ENCODE measurements at regions not wholly inside any gene's neighbourhood (a gene's known extent, or its start where the extent isn't known, plus 50 kb on each side); places are given as distances from the start of the nearest gene placed in this dataset.

DNA sequence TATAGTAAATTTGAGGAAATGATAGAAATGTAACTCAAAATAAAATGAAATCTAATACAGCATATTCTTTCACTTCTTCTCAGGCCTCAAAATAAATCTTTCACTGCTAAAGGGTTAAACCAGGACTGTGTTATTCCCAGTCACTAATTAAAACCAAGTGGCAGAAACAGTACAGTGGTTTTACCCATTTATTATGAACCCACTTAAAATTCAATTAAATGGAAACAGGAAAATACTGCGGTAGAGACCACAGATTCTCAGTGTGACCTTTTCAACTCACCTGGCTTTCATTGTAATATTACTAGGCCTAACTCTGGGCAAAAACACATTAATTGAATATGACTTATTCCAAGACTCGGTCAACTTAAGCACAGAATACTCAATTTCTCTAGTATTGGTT, 176.5 kb upstream of the DKK2 start:
- DNase-seq (ENCODE audit: low read depth) = no peak
- H3K4me3 ChIP-seq (ENCODE audit: control insufficient read depth, low read depth, low read length) = no peak overlapping the region
- TF ChIP-seq, protein P1, sequence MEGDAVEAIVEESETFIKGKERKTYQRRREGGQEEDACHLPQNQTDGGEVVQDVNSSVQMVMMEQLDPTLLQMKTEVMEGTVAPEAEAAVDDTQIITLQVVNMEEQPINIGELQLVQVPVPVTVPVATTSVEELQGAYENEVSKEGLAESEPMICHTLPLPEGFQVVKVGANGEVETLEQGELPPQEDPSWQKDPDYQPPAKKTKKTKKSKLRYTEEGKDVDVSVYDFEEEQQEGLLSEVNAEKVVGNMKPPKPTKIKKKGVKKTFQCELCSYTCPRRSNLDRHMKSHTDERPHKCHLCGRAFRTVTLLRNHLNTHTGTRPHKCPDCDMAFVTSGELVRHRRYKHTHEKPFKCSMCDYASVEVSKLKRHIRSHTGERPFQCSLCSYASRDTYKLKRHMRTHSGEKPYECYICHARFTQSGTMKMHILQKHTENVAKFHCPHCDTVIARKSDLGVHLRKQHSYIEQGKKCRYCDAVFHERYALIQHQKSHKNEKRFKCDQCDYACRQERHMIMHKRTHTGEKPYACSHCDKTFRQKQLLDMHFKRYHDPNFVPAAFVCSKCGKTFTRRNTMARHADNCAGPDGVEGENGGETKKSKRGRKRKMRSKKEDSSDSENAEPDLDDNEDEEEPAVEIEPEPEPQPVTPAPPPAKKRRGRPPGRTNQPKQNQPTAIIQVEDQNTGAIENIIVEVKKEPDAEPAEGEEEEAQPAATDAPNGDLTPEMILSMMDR (IDR thresholded peaks at IDR 0.05; ENCODE audit: control insufficient read depth, insufficient read depth, low read depth, low read length, missing control alignments) = no peak

DNA sequence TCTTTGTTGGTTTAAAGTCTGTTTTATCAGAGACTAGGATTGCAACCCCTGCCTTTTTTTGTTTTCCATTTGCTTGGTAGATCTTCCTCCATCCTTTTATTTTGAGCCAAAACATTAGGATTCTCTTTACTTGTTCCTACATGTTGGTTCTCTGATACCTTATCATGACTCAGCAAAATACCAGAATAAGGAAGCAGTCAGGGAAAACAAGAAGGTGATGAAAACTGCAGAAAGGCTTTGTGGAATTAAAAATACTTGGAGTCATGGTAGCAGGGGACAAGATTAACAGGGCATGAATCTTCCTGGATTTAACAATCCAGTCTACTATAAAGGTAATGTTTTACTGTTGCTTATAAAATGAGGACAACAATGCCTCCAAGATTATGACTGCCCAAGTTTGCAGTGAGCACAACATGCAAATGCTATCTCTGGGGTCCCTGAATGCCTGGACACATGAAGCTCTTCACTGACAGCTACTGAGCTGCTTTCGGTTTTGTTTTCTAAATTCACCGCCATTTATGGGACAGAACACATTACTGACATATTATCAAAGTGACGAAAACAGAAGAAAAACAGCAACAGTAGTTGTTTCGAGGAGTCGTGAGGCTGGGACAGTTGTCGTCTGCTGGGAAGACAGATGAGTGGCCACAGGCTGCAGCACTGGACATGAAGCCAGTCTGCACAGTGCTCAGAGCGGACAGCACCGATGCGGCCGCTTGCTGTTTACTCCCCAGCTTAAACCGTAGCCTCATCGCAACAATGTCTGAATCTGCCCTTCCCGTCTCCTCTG, 174.5 kb upstream of the DKK2 start:
- no peak for DNase-seq (ENCODE audit: low read depth)
- no peak overlapping the region for H3K4me3 ChIP-seq (ENCODE audit: control insufficient read depth, low read depth, low read length)
- TF ChIP-seq, protein P1 (IDR thresholded peaks at IDR 0.05; ENCODE audit: control insufficient read depth, insufficient read depth, low read depth, low read length, missing control alignments) = no peak

DNA sequence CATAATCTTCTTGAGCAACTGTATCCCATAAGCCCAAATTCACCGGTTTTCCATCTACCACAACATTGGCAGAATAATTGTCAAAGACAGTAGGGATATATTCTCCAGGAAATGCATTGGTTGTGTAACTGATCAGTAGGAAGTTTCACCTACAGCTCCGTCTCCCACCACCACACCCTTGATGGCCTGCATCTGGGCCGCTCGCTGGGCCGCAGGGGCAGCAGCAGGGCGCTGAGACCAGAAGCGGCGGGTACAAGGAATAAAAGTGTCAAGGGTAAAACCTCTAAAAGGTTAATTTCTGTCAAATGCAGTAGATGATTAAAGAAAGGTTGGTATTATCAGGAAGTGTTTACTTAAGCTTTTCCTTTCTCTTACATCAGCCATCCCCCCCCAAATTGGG, 167.6 kb upstream of the DKK2 start:
- TF ChIP-seq, protein P1 (IDR thresholded peaks at IDR 0.05; ENCODE audit: control insufficient read depth, insufficient read depth, low read depth, low read length, missing control alignments) = no peak
- no peak overlapping the region for H3K4me3 ChIP-seq (ENCODE audit: control insufficient read depth, low read depth, low read length)
- no peak for DNase-seq (ENCODE audit: low read depth)

DNA sequence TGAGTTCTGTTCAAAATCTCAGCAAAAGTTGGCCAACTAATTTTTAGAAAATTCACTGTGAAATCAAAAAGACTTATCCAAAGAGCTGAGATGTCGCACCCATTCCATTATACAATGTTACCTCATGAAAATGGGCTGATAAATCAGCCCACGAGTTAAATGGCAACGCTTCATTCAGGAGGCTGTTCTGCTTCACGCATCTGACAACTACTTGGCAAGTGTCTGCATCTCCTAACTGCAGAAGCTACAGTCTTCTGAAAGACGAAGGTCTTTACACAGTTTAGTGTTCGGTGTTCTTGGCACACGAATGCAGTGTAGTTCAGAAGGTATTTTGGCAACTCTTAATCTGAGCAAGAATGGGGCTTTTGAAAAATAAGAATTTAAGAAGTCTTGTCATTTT, 166.6 kb upstream of the DKK2 start:
- H3K4me3 ChIP-seq (ENCODE audit: control insufficient read depth, low read depth, low read length) = no peak overlapping the region
- TF ChIP-seq, protein P1 (IDR thresholded peaks at IDR 0.05; ENCODE audit: control insufficient read depth, insufficient read depth, low read depth, low read length, missing control alignments) = no peak
- no peak for DNase-seq (ENCODE audit: low read depth)

DNA sequence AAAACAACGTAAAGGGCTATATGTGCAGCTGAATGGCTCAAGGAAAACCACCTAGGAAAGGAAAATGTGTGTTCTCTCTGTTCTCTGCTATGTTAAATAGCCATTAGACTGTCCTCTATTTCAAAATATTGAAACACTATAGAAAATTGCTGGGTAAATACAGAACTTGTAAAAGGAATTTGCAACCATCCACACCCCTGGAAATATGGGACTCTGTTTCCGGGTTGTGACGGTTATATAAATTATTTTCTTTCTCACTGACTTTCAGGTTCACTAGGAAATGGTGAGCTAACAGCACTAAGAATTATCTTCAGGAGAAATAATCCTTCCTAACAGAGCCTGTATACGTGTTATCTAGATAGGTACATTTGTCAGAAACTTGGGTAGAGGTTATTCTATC, 161.0 kb upstream of the DKK2 start:
- no peak overlapping the region for H3K4me3 ChIP-seq (ENCODE audit: control insufficient read depth, low read depth, low read length)
- TF ChIP-seq, protein P1 (IDR thresholded peaks at IDR 0.05; ENCODE audit: control insufficient read depth, insufficient read depth, low read depth, low read length, missing control alignments) = no peak
- no peak for DNase-seq (ENCODE audit: low read depth)

DNA sequence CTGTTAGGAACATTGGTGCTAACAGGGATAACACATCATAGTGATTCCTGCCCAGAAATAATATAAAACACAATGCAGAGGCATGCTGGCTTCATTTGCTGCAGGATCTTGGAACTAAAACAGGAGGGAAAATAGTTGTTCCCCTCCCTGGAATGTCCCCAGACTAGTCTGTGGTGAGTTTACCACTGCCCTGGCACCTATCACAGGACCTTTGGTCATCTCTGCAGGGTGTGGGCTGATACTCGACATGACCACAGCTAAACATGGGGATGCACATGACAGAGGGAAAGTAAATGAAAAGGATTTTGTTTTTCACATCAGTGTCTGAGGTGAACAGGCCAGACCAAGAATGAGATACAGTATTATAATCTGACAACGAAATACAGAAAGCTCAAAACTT, 160.2 kb upstream of the DKK2 start:
- DNase-seq (ENCODE audit: low read depth) = no peak
- H3K4me3 ChIP-seq (ENCODE audit: control insufficient read depth, low read depth, low read length) = no peak overlapping the region
- TF ChIP-seq, protein P1 (IDR thresholded peaks at IDR 0.05; ENCODE audit: control insufficient read depth, insufficient read depth, low read depth, low read length, missing control alignments) = no peak

All from AG09309 (cell line).